Lower leg skin (tissue), 4 donors: ENCODE measurements at regions not wholly inside any gene's neighbourhood (a gene's known extent, or its start where the extent isn't known, plus 50 kb on each side); places are given as distances from the start of the nearest gene placed in this dataset.

ENCODE experiments used
- DNase-seq, 2 donors: peaks; one replicate each; pipeline ENCODE4 v3.0.0-alpha.2; 2019; ENCODE audit warnings: low spot score in 2 of 2
- H3K4me3 ChIP-seq: fragments of 200-600 bp; sonication (generic); 2 replicates; pipeline ENCODE4 v1.5.1; 2017; ENCODE audit warnings: mild to moderate bottlenecking, low read depth; ENCODE audit not compliant: poor library complexity, severe bottlenecking
- CTCF ChIP-seq, 3 donors: fragments of 450-650 bp; IDR thresholded peaks; one replicate each; pipeline ENCODE4 v1.5.1; 2016; ENCODE audit warnings: antibody characterized with exemption in 3 of 3, mild to moderate bottlenecking in 3 of 3, moderate library complexity in 2 of 3
- POLR2A ChIP-seq, 2 donors: fragments of 450-650 bp; IDR thresholded peaks; one replicate each; pipeline ENCODE4 v1.6.1; 2016 to 2017; ENCODE audit warnings: antibody characterized with exemption in 2 of 2, mild to moderate bottlenecking in 1 of 2, moderate library complexity in 1 of 2
- WGBS, 2 donors: methylation state at CpG; one replicate each; pipeline ENCODE4 v1.1.5; 2018; 5-methylcytosine and 5-hydroxymethylcytosine counted together
- intact Hi-C: fragments of 100-400 bp; cut with DNase I; formaldehyde crosslinking; loops from one replicate; pipeline ENCODE4 v1.15.0; 2023; ENCODE audit warnings: low total_unique reads

GRCh38 chr2:37842732-37843440 is 82.2 kb upstream of the RMDN2 start:
- intact Hi-C loops = no loop called here
- TF ChIP-seq POLR2A (IDR thresholded peaks at IDR 0.05) = no peak
- no peak for TF ChIP-seq CTCF (IDR thresholded peaks at IDR 0.05)
- DNase-seq = no peak
- no peak overlapping the region for H3K4me3 ChIP-seq

- intact Hi-C loops = no loop called here
- no peak for DNase-seq
- no peak for TF ChIP-seq CTCF (IDR thresholded peaks at IDR 0.05)
- no peak for TF ChIP-seq POLR2A (IDR thresholded peaks at IDR 0.05)
- 0 to 3% methylated on average over 1 of the region's 1 CpG for WGBS, 2 donors
- no peak overlapping the region for H3K4me3 ChIP-seq
Observed at GRCh38 chr2:37843556-37843955, 81.5 kb upstream of the RMDN2 start.

- TF ChIP-seq CTCF (IDR thresholded peaks at IDR 0.05) (no peak), POLR2A (IDR thresholded peaks at IDR 0.05) (no peak)
- no peak for DNase-seq
- no peak overlapping the region for H3K4me3 ChIP-seq
- intact Hi-C loops = no loop called here
- WGBS, 2 donors = 93 to 94% methylated on average over 1 of the region's 1 CpG
Observed at GRCh38 chr2:37846207-37846606, 78.9 kb upstream of the RMDN2 start.

- TF ChIP-seq POLR2A (IDR thresholded peaks at IDR 0.05) (no peak), CTCF (IDR thresholded peaks at IDR 0.05) (no peak)
- 79 to 80% methylated on average over 5 of the region's 5 CpGs for WGBS, 2 donors
- intact Hi-C loops = no loop called here
- no peak for DNase-seq
- no peak overlapping the region for H3K4me3 ChIP-seq
Observed at GRCh38 chr2:37847792-37848191, 77.3 kb upstream of the RMDN2 start.

GRCh38 chr2:37848451-37848850 is 76.6 kb upstream of the RMDN2 start:
- H3K4me3 ChIP-seq = no peak overlapping the region
- no peak for DNase-seq
- no peak for TF ChIP-seq CTCF (IDR thresholded peaks at IDR 0.05)
- TF ChIP-seq POLR2A (IDR thresholded peaks at IDR 0.05) = no peak
- WGBS, 2 donors = 44 to 68% methylated on average over 2 of the region's 2 CpGs
- intact Hi-C loops = no loop called here

- no peak for TF ChIP-seq POLR2A (IDR thresholded peaks at IDR 0.05)
- TF ChIP-seq CTCF (IDR thresholded peaks at IDR 0.05) = no peak
- H3K4me3 ChIP-seq = no peak overlapping the region
- intact Hi-C loops = no loop called here
- no peak for DNase-seq
- 79 to 86% methylated on average over 2 of the region's 2 CpGs for WGBS, 2 donors
Observed at GRCh38 chr2:37849911-37850310, 75.2 kb upstream of the RMDN2 start.
